Tibial nerve (tissue), 4 donors: ENCODE measurements at regions not wholly inside any gene's neighbourhood (a gene's known extent, or its start where the extent isn't known, plus 50 kb on each side); places are given as distances from the start of the nearest gene placed in this dataset.

ENCODE experiments used
- DNase-seq, 2 donors: peaks; one replicate each; pipeline ENCODE4 v3.0.0-alpha.2; 2019; ENCODE audit warnings: low spot score in 2 of 2
- H3K27ac ChIP-seq, 4 donors: fragments of 200-600 bp; sonication (generic) in 3 of 4; one replicate each; pipeline ENCODE4 v1.5.1; 2017 to 2019; ENCODE audit warnings: mild to moderate bottlenecking in 1 of 4
- H3K27me3 ChIP-seq, 2 donors: fragments of 200-600 bp; sonication (generic) in 1 of 2; one replicate each; pipeline versions ENCODE4 v1.5.1 to v1.6.0; 2017 to 2019
- H3K36me3 ChIP-seq, 3 donors: fragments of 200-600 bp; sonication (generic); one replicate each; pipeline ENCODE4 v1.5.1; 2018 to 2019
- H3K4me1 ChIP-seq, 4 donors: fragments of 200-600 bp; sonication (generic) in 3 of 4; one replicate each; pipeline ENCODE4 v1.5.1; 2017 to 2019
- H3K4me3 ChIP-seq, 4 donors: fragments of 200-600 bp; sonication (generic) in 3 of 4; one replicate each; pipeline ENCODE4 v1.5.1; 2017 to 2019; ENCODE audit warnings: mild to moderate bottlenecking in 1 of 4, moderate library complexity in 1 of 4
- H3K9me3 ChIP-seq, 4 donors: fragments of 200-600 bp; sonication (generic) in 3 of 4; one replicate each; pipeline ENCODE4 v1.5.1; 2017 to 2019
- EP300 ChIP-seq, 2 donors: sonication (generic); formaldehyde crosslinking; IDR thresholded peaks; one replicate each; pipeline ENCODE4 v1.6.1; 2017; ENCODE audit warnings: antibody characterized with exemption in 2 of 2, mild to moderate bottlenecking in 1 of 2
- POLR2A ChIP-seq, 2 donors: fragments of 450-650 bp; IDR thresholded peaks; one replicate each; pipeline ENCODE4 v1.6.1; 2017; ENCODE audit warnings: antibody characterized with exemption in 2 of 2, mild to moderate bottlenecking in 2 of 2, moderate library complexity in 2 of 2
- WGBS, 2 donors: methylation state at CpG; one replicate each; pipeline ENCODE4 v1.1.5; 2018; 5-methylcytosine and 5-hydroxymethylcytosine counted together
- TF ChIP-seq, protein P1 (sequence below), 5 experiments: fragments of 200-600 bp in 3 of 5; fragments of 450-650 bp in 2 of 5; sonication (generic) in 3 of 5; IDR thresholded peaks; one replicate each; pipeline ENCODE4 v1.5.1; 2016 to 2019; ENCODE audit warnings: antibody characterized with exemption in 5 of 5, mild to moderate bottlenecking in 3 of 5, moderate library complexity in 2 of 5

DNA sequence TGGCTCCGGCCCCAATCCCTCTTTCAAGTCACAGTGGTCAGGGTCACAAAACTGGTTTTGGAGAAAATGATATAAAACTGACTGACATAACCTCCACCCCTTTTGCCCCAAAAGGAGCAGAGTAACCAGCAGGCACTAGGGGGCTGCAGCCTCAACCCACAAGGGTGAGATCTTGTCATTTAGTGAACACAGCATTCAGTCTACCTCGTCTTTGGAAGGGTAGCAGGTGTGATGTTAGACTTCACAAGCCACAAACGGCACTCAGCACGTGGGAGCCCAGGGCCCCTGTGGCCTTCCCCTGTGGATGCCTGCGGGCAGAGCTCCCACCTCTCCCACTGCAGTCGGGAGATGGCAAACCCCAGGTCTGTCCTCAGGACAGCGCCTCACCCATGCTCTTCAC, 372.1 kb upstream of the MYT1L start:
- Histone ChIP-seq H3K4me1 (no peaks in the 10 kb centered on the region), H3K36me3 (no peaks in the 10 kb centered on the region), H3K9me3 (no peaks in the 10 kb centered on the region), H3K27ac (no peak overlapping the region), H3K4me3 (no peak overlapping the region), H3K27me3 (no peaks in the 10 kb centered on the region)
- DNase-seq, result no peak
- 89 to 94% methylated on average over 2 to 6 of the region's 7 CpGs for WGBS, 2 donors
- TF ChIP-seq EP300 (IDR thresholded peaks at IDR 0.05) (no peak), POLR2A (IDR thresholded peaks at IDR 0.05) (no peak)
- TF ChIP-seq, protein P1, sequence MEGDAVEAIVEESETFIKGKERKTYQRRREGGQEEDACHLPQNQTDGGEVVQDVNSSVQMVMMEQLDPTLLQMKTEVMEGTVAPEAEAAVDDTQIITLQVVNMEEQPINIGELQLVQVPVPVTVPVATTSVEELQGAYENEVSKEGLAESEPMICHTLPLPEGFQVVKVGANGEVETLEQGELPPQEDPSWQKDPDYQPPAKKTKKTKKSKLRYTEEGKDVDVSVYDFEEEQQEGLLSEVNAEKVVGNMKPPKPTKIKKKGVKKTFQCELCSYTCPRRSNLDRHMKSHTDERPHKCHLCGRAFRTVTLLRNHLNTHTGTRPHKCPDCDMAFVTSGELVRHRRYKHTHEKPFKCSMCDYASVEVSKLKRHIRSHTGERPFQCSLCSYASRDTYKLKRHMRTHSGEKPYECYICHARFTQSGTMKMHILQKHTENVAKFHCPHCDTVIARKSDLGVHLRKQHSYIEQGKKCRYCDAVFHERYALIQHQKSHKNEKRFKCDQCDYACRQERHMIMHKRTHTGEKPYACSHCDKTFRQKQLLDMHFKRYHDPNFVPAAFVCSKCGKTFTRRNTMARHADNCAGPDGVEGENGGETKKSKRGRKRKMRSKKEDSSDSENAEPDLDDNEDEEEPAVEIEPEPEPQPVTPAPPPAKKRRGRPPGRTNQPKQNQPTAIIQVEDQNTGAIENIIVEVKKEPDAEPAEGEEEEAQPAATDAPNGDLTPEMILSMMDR (IDR thresholded peaks at IDR 0.05), result no peak

DNA sequence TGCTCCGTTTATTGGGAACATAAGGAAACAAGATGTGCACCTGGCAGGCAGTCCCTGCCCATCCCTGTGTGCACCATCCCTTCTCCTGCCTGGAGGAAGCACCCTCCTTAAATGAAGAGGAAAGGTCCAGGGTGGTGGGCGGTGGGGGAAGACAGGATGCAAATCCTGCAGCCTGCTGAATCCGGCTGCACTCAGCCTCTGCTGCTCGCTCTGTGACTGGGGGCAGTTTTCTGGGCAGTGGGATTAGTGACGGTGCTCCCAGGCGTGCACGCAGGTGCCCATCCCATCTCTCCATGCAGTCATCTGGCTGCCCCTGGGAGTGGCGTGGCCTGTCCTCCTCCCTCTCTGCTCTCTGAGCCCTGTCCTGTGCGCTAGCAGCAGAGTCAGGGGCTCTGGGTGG, 371.3 kb upstream of the MYT1L start:
- WGBS, 2 donors, result 81 to 88% methylated on average over 9 of the region's 9 CpGs
- Histone ChIP-seq H3K4me1 (no peaks in the 10 kb centered on the region), H3K9me3 (no peaks in the 10 kb centered on the region), H3K4me3 (no peak overlapping the region), H3K27ac (no peak overlapping the region), H3K27me3 (no peaks in the 10 kb centered on the region), H3K36me3 (no peaks in the 10 kb centered on the region)
- TF ChIP-seq POLR2A (IDR thresholded peaks at IDR 0.05) (no peak), EP300 (IDR thresholded peaks at IDR 0.05) (no peak)
- TF ChIP-seq, protein P1 (IDR thresholded peaks at IDR 0.05), result no peak
- DNase-seq, result no peak

DNA sequence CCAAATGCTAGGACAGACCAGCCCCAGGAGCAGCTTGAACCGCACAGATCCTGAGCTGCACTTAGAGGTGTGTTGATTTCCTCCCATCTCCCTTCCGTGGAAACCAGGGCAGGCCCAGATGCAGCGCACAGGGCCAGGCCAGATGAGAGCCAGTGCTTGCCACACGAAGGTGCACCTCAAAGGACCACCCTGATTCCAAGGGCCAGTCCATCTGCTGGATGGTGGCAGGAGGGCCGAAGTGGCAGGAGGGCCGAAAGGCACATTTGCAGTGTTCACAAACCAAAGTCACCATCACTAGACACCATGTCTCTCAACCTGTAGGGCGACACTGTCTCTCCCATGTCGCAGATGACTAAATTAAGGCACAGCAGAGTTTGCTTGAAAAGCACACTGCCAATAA, 370.7 kb upstream of the MYT1L start:
- 67 to 88% methylated on average over 6 to 7 of the region's 8 CpGs for WGBS, 2 donors
- no peaks in the 10 kb centered on the region for H3K4me1 ChIP-seq
- H3K27me3 ChIP-seq, result no peaks in the 10 kb centered on the region
- no peak for DNase-seq
- H3K36me3 ChIP-seq, result no peaks in the 10 kb centered on the region
- H3K4me3 ChIP-seq, result no peak overlapping the region
- TF ChIP-seq POLR2A (IDR thresholded peaks at IDR 0.05), result no peak
- TF ChIP-seq, protein P1 (IDR thresholded peaks at IDR 0.05), result no peak
- no peak for TF ChIP-seq EP300 (IDR thresholded peaks at IDR 0.05)
- H3K9me3 ChIP-seq, result no peaks in the 10 kb centered on the region
- H3K27ac ChIP-seq, result no peak overlapping the region

DNA sequence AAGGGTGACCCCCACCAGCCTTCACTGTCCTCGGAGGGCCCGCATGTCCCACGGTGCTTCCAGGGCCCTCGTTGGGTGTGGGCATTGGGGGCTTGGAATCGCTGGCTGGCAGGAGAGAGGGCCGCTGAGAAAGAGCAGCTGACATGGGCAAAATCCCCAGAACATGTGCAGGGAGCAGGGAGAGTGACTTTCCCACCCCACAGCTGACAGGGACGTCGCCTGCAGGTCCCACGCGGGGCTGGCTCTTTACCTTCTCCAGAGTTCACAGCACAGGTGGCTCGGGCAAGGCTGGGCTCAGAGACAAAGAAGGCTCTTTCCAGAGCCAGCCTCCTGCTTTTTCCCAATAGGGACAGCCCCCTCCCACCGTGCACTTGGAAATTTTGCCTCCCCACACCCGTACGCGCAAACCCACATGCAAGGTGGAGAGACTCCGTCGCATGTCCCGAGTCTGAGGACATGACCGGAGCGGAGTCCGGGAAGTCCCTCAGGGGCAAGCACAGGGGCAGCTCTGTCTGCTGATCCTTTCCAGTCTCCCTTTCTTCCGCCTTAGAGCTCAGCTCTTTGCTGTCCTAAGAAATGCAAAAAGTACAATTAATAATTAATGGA, 370.2 kb upstream of the MYT1L start:
- no peaks in the 10 kb centered on the region for H3K27me3 ChIP-seq
- H3K36me3 ChIP-seq, result no peaks in the 10 kb centered on the region
- H3K9me3 ChIP-seq, result no peaks in the 10 kb centered on the region
- WGBS, 2 donors, result 79 to 84% methylated on average over 22 of the region's 22 CpGs
- TF ChIP-seq POLR2A (IDR thresholded peaks at IDR 0.05) (no peak), EP300 (IDR thresholded peaks at IDR 0.05) (no peak)
- TF ChIP-seq, protein P1 (IDR thresholded peaks at IDR 0.05), result no peak
- H3K4me3 ChIP-seq, result no peak overlapping the region
- H3K27ac ChIP-seq, result no peak overlapping the region
- no peak for DNase-seq
- no peaks in the 10 kb centered on the region for H3K4me1 ChIP-seq

DNA sequence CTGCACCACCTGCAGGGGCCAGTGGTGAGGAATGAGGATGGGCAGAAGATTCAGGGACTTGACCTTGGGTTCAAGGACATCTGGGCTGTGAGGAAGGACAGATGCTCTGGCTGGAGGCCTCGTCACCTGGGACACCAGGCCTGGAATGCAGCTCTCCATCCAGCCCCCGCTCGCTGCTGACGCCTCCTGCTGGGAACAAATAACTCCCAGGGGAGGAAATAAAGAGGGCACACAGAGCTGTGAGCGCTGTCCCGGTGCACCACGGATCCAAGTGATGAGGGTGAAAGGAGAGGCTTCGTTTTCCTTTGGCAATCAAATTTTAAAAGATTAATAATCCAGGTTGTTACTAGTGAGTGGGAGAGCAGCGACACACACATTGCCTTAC, 368.0 kb upstream of the MYT1L start:
- WGBS, 2 donors, result 52 to 58% methylated on average over 8 to 9 of the region's 9 CpGs

More for the DNA sequence above, 368.0 kb upstream of the MYT1L start:
- no peaks in the 10 kb centered on the region for H3K9me3 ChIP-seq
- no peaks in the 10 kb centered on the region for H3K4me1 ChIP-seq
- no peak overlapping the region for H3K27ac ChIP-seq
- TF ChIP-seq EP300 (IDR thresholded peaks at IDR 0.05) (no peak), POLR2A (IDR thresholded peaks at IDR 0.05) (no peak)
- TF ChIP-seq, protein P1 (IDR thresholded peaks at IDR 0.05), result no peak
- H3K36me3 ChIP-seq, result no peaks in the 10 kb centered on the region
- DNase-seq, result no peak
- no peak overlapping the region for H3K4me3 ChIP-seq
- no peaks in the 10 kb centered on the region for H3K27me3 ChIP-seq
